PC-9 (cell line): ENCODE measurements at regions not wholly inside any gene's neighbourhood (a gene's known extent, or its start where the extent isn't known, plus 50 kb on each side); places are given as distances from the start of the nearest gene placed in this dataset.

Experiments used
- EZH2 ChIP-seq: fragments of 200-600 bp; sonication (generic); IDR thresholded peaks from 2 replicates; pipeline ENCODE4 v1.8.0; 2017; ENCODE audit warnings: antibody characterized with exemption, low read depth
- TF ChIP-seq, protein P1 (sequence below): fragments of 200-600 bp; sonication (generic); conservative IDR thresholded peaks from 2 replicates; pipeline ENCODE4 v1.6.1; 2017; ENCODE audit warnings: mixed run types, antibody characterized with exemption, mild to moderate bottlenecking, moderate library complexity

DNA sequence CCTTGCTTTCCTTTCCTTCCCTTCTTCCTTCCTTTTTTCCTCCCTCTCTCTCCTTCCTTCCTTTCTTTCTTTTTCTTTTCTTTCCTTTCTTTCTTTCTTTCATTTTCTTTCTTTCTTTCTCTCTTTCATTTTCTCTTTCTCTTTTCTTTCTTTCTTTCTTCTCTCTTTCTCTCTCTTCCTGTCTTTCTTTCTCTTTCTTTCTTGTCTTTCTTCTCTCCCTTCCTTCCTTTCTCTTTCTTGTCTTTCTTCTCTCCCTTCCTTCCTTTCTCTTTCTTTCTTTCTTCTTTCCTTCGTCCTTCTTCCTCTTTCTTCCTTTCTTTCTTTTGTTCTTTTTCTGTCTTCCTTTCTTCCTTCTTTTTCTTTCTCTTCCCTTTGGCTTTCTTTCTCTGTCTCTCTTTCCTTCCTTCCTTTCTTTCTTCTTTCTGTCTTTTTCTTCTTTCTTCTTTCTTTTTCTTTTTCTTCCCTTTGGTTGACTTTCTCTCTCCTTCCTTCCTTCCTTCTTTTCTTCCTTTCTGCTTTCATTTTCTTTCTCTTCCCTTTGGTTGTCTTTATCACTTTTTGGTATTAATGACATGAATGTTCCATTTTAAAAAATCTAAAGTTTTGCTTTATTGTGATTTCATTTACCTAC is 496.4 kb upstream of the CBLB start:
- TF ChIP-seq, protein P1, sequence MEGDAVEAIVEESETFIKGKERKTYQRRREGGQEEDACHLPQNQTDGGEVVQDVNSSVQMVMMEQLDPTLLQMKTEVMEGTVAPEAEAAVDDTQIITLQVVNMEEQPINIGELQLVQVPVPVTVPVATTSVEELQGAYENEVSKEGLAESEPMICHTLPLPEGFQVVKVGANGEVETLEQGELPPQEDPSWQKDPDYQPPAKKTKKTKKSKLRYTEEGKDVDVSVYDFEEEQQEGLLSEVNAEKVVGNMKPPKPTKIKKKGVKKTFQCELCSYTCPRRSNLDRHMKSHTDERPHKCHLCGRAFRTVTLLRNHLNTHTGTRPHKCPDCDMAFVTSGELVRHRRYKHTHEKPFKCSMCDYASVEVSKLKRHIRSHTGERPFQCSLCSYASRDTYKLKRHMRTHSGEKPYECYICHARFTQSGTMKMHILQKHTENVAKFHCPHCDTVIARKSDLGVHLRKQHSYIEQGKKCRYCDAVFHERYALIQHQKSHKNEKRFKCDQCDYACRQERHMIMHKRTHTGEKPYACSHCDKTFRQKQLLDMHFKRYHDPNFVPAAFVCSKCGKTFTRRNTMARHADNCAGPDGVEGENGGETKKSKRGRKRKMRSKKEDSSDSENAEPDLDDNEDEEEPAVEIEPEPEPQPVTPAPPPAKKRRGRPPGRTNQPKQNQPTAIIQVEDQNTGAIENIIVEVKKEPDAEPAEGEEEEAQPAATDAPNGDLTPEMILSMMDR: no peak
- TF ChIP-seq EZH2: no peak
